Stimulated activated naive CD8-positive, alpha-beta T cell treated with anti-CD3 and anti-CD28 coated beads, Interleukin-15, Interleukin-2, amounts not matched to agents 100 U/mL and 50 U/mL, for 24 hours (primary cell): ENCODE measurements at regions not wholly inside any gene's neighbourhood (a gene's known extent, or its start where the extent isn't known, plus 50 kb on each side); places are given as distances from the start of the nearest gene placed in this dataset.
"Not testable (repeated sequence)": the region's sequence is repeated elsewhere in the genome, so short reads cannot be mapped to it uniquely, and the experiment has no call there.

ENCODE experiments used
- ATAC-seq: fragments of 150-1000 bp; cut with Tn5 transposase; one replicate; pipeline ENCODE4 v1.10.0; 2021
- DNase-seq: peaks from one replicate; pipeline ENCODE4 v3.0.0; 2021

- DNase-seq (no peak), ATAC-seq (no peak)
Measured at GRCh38 chr2:145591109-145591809, 1071.3 kb upstream of the ZEB2 start.

DNA sequence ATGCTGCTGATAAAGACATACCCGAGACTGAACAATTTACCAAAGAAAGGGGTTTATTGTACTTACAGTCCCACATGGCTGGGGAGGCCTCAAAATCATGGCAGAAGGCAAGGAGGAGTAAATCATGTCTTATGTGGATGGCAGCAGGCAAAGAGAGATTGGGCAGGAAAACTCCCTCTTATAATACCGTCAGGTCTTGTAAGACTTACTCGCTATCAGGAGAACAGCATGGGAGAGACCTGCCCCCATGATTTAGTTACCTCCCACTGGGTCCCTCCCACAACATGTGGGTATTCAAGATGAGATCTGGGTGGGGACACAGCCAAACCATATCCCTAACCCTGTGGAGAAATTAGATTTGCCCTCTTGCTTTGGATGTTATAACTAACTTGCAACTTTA lies 1068.0 kb upstream of the ZEB2 start:
- DNase-seq: no peak
- no peak for ATAC-seq

- no peak for DNase-seq
- no peak for ATAC-seq
Measured at GRCh38 chr2:145584353-145584752, 1064.4 kb upstream of the ZEB2 start.

DNA sequence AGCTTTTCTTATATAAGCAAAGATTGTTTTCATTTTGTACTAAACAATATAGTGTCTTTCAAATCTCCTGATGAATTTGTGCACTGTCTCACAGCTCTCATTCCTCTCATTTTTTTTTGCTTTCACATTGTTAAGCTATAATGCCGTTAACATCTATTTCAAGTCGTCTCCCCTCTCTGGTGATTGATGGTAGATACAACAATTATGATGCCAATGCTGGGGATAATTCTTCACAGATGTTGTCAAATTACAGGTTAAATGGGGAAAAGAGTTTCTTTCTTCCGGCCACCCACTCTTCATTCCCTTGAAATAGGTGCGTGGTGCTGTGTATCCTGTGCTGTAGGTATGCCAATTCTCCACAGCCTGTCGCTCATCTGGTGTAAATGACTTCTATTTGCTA lies 1053.7 kb upstream of the ZEB2 start:
- ATAC-seq: no peak
- no peak for DNase-seq

DNA sequence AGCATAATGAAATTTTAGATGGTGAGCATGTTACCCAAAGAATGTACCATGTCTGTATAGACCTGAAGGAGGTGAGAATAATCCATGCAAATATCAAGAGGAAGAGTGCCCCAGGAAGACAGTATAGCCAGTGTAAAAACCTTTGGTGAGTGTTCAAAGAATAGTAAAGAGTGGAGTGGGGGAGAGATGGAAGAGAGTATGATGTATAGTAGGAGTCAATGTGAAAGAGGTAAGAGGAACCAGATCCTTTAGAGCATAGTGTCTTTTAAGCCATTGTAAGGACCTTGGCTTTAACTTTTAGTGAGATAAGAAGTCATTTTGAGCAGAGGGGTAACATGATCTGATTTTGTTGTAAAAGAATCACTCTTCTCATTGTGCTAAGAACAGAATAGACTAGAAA lies 1052.3 kb upstream of the ZEB2 start:
- ATAC-seq (no peak), DNase-seq (no peak)

GRCh38 chr2:145569108-145569507 lies 1049.2 kb upstream of the ZEB2 start:
- ATAC-seq (no peak), DNase-seq (no peak)

DNA sequence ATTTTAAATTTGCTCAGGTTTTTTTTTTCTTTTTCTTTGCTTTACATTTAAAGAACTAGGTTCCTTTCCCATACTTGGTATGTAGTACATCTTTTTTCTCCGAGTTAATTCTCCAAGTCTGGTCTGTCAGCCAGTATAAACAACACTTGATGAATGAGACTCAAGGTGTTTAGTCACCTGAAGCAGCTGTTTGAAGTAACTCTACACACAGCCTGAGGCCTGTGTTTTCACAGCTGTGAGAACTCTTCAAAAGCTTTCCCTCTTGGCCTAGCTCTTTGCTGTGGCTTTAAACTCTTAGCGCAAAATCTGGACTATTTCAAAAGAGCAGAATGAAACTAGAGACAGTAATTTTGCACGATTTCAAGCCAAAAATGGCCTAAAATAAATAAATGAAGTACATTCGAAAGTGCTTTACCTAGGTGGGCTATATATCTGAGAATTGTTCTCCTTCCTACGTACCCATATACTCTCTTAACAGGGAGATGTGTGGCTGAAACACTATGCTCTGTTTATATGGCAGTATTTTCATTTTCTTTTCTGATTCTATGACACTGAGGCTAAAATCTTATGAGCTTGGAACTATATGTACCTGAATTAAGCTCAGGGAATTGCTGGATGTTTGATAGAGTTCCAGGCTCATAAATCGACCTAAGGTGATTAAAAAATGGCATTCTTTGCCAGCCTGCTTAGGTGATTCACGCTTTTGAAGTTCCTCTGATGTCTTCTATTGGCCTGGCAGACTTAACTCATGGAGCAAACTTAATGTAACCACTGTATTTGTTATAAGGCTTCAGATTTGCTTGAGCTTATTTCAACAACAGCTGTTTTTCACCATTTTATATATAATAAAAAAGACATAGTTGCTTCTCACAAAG lies 1044.1 kb upstream of the ZEB2 start:
- ATAC-seq: no peak

DNA sequence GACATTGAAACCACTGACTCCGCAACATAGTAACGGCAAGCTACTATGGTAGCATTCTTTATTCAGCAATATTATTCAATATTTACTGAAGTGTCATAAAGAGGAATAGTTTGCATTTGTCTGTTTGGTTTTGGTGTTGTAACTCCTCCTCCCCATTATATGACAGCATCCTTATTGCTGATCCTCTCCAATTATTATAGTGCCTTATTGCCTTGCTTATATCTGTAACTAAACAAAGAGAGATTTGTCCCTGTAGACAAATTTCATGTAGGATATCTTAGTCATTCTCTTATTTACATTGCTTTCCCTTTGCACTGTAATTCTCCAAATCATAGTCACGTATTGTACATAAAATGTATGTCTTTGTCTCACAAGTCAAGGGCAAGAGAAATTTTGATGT lies 1041.2 kb upstream of the ZEB2 start:
- no peak for DNase-seq
- ATAC-seq: no peak

More for the DNA sequence above, 1044.1 kb upstream of the ZEB2 start:
- no peak for DNase-seq

DNA sequence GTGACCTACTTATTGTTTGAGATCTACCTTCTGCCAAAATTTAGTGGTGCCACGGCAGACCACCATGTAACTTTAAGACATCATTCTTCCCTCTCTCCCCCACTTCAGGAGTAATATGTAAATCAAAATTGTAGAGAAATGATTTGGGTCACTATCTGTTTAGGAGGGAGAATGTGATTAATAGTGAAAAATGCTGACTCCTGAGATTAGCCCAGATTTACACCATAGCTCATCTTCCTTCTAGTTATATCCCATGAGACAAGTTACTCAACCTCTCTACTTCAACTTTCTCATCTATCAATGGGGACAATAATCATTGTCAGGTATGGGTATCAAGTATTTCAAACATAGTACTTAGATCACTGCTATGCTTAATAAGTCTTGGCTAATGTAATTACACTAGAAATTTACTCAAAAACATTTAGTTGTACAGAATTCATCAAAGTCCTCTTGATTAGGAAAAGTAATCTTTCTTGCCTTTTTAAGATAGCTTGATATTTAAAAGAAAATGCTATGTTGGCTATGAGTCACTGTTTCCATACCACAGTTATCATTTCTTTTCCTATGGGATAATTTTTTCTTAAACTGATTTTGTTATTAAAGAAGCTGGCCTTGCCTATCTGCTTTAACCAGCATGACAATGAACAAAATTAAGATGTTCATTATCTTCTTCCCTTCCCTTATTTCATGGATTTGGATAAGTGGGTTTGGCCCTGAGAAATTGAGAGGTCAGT lies 1038.9 kb upstream of the ZEB2 start:
- ATAC-seq: no peak
- DNase-seq: no peak

DNA sequence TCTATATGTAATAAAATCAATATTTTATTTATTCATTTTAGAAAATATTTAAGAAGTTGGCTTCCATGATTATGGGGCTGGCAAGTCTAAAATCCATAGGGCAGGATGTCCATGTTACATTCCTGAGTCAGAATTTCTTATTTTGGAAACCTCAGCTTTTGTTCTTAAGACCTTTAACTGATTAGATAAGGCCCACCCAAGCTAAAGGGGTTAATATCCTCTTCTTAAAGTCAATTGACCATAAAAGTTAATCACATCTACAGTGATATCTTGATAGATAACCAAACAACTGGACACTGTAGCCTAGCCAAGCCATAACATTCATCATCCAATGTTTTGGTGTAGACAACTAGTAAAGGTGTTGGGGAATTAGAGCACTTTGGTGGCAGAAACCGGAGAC lies 1035.4 kb upstream of the ZEB2 start:
- no peak for DNase-seq
- no peak for ATAC-seq

DNA sequence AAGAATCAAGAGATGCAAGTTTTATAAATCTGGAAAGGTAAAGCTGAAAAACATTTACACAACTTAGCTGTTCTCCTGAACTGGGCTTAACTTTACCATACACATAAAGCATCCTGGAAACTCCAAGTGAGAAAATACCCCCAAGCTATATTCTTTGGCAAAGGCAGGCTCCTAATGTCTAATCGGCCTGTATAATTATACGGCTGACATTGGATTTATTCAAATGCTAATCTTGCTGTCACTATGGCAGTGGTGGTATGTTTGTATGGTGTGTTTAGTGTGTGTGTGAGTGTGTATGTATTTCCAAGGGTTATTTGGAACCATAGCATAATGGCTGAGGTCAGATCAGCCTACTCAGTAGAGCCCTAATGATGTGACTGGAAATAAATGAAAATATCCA lies 1031.8 kb upstream of the ZEB2 start:
- DNase-seq (no peak), ATAC-seq (no peak)

DNA sequence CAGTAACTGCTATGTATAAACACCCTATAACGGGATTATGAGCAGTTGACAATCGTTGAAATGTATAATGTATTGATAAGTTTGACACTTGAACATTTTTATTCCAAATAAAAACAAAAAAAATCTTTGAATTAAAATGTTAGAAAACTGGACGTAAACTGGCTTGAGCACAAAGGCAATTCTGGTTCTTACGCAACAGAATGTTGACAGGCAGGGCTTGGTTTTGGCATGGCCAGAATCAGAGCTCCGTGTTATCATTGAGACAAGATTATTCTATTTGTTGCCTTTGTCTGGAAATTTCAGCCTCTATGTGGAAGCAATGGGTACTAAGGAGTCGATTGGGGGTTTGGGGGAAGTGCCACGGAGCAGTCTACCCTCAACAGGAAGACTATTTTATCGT lies 1028.6 kb upstream of the ZEB2 start:
- DNase-seq (no peak), ATAC-seq (no peak)

- ATAC-seq: no peak
- no peak for DNase-seq
Measured at GRCh38 chr2:145547620-145548019, 1027.7 kb upstream of the ZEB2 start.

- ATAC-seq (no peak), DNase-seq (no peak)
Measured at GRCh38 chr2:145546091-145546490, 1026.2 kb upstream of the ZEB2 start.

DNA sequence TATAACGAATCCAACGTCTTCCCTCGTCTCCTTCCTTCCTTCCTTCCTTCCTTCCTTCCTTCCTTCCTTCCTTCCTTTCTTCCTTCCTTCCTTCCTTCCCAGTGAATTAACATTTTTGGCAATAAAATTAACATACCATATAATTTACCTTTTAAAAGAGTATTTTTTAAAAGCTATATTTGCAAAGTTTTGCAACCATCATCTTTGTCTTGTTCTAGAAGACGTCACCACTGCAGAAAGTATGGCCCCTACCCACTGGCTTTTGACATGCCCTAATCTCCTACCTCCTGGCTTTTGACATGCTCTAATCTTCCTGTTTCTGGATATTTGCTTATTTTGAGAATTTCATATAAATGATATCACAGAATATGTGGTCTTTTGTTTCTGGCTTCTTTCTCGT lies 1023.9 kb upstream of the ZEB2 start:
- ATAC-seq (no peak), DNase-seq (no peak)

- DNase-seq: no peak
- no peak for ATAC-seq
Measured at GRCh38 chr2:145543155-145543554, 1023.2 kb upstream of the ZEB2 start.

DNA sequence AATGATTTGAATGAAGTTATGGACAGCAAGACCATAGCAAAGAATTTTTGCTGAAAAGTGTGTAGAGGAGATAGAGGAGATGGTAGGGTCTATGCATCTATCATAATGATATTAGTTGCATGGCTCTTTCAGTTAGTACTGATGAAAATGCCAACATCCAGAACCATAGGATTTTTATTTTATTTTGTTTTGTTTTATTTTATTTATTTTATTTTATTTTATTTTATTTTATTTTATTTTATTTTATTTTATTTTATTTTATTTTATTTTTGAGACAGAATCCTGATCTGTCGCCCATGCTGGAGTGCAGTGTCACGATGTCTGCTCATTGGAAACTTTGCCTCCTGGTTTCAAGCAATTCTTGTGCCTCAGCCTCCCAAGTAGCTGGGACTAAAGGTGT lies 1021.1 kb upstream of the ZEB2 start:
- DNase-seq: no peak
- no peak for ATAC-seq

- ATAC-seq (no peak), DNase-seq (no peak)
Measured at GRCh38 chr2:145538661-145539350, 1018.9 kb upstream of the ZEB2 start.

DNA sequence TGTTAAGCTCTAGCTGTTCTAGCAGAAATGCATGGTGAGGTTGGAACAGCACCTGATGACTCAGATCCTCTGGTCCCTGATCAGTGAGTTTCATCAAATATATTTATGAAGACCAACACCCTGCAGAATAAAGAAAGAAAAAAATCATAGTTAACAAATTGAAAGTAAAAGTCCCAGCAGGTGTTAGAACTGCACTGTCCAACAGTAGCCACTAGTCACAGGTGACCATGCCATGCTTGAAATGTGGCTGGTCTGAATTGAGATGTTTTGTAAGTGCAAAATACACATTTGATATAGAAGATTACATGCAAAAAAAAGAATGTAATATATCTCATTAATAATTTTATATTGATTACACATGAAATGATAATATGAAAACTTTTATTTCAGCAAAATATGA lies 1010.7 kb upstream of the ZEB2 start:
- ATAC-seq (no peak), DNase-seq (no peak)

- ATAC-seq: no peak
- no peak for DNase-seq
Measured at GRCh38 chr2:145524836-145525235, 1004.9 kb upstream of the ZEB2 start.

GRCh38 chr2:145524303-145524702 lies 1004.4 kb upstream of the ZEB2 start:
- DNase-seq: no peak
- no peak for ATAC-seq

DNA sequence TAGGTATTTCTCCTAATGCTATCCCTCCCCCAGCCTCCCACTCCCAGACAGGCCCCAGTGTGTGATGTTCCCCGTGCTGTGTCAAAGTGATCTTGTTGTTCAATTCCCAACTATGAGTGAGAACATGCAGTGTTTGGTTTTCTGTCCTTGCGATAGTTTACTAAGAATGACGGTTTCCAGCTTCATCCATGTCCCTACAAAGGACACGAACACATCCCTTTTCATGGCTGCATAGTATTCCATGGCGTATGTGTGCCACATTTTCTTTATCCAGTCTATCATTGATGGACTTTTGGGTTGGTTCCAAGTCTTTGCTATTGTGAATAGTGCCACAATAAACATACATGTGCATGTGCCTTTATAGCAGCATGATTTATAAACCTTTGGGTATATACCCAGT lies 999.3 kb upstream of the ZEB2 start:
- DNase-seq, ATAC-seq: not testable (repeated sequence)
